H1 (cell line): ENCODE measurements at regions not wholly inside any gene's neighbourhood (a gene's known extent, or its start where the extent isn't known, plus 50 kb on each side); places are given as distances from the start of the nearest gene placed in this dataset.

Experiments
- CTCF ChIA-PET: fragments of 300-600 bp; sonication (Branson Sonifier 250); formaldehyde crosslinking; loops from one replicate; lab custom pipeline; 2021; ENCODE audit not compliant: partially characterized antibody; lab: Charles Lee
- POLR2A ChIA-PET: fragments of 300-600 bp; sonication (Branson Sonifier 250); formaldehyde crosslinking; loops from one replicate; lab custom pipeline; 2021; ENCODE audit warnings: inconsistent platforms; ENCODE audit not compliant: partially characterized antibody; lab: Charles Lee
- DNase-seq, 2 experiments: peaks; one replicate each; pipeline versions ENCODE4 v3.0.0 to v3.0.0-alpha.2; 2010 to 2022; ENCODE audit warnings: low spot score in 2 of 2, low read depth in 1 of 2, mixed read lengths in 1 of 2
- FAIRE-seq: peaks from 2 replicates; lab custom pipeline; 2011; peaks lifted over from hg19 to GRCh38; lab: Jason Lieb, UNC
- H2AFZ ChIP-seq: 2 replicates; pipeline ENCODE4 v1.8.1; 2012; ENCODE audit warnings: low read length, inconsistent platforms
- H2AK5ac ChIP-seq: 2 replicates; pipeline ENCODE4 v1.6.1; 2013; ENCODE audit warnings: low read depth, low read length
- H2BK120ac ChIP-seq: replicated peaks from 2 replicates; pipeline ENCODE3; 2013; ENCODE audit warnings: low read depth, low read length, inconsistent platforms
- H2BK12ac ChIP-seq: 2 replicates; pipeline ENCODE4 v1.6.1; 2013; ENCODE audit warnings: low read depth, low read length
- H2BK15ac ChIP-seq: 2 replicates; pipeline ENCODE4 v1.6.1; 2013; ENCODE audit warnings: low read length
- H2BK20ac ChIP-seq: 2 replicates; pipeline ENCODE4 v1.6.1; 2013; ENCODE audit warnings: low read length
- H2BK5ac ChIP-seq: 2 replicates; pipeline ENCODE4 v1.6.1; 2013; ENCODE audit warnings: low read depth, low read length
- H3K14ac ChIP-seq: 2 replicates; pipeline ENCODE4 v1.6.1; 2013; ENCODE audit warnings: inconsistent platforms; ENCODE audit not compliant: insufficient read length
- H3K18ac ChIP-seq: 2 replicates; pipeline ENCODE4 v1.6.1; 2013; ENCODE audit warnings: low read length; ENCODE audit errors: extremely low read depth
- H3K23ac ChIP-seq: 2 replicates; pipeline ENCODE4 v1.6.1; 2013; ENCODE audit warnings: inconsistent platforms; ENCODE audit not compliant: insufficient read length
- H3K23me2 ChIP-seq: 2 replicates; pipeline ENCODE4 v1.6.1; 2013; ENCODE audit warnings: low read depth, low read length
- H3K27ac ChIP-seq: 2 replicates; pipeline ENCODE4 v1.6.1; 2011; ENCODE audit warnings: low read depth, low read length, inconsistent platforms
- H3K27me3 ChIP-seq, 4 experiments: replicated peaks in 1 of 4; 1 replicate in 1 of 4; 2 replicates in 3 of 4; pipeline versions ENCODE4 v1.6.1 to v1.8.1; 2011 to 2013; ENCODE audit warnings: low read length in 3 of 4, mild to moderate bottlenecking in 3 of 4, inconsistent platforms in 2 of 4, mixed read lengths in 2 of 4, moderate library complexity in 1 of 4; ENCODE audit not compliant: control insufficient read depth in 3 of 4, insufficient read depth in 3 of 4; ENCODE audit errors: extremely low read depth in 1 of 4
- H3K36me3 ChIP-seq, 4 experiments: 2 replicates each; pipeline versions ENCODE4 v1.6.1 to v1.8.1; 2011 to 2013; ENCODE audit warnings: mild to moderate bottlenecking in 4 of 4, low read length in 3 of 4, moderate library complexity in 2 of 4, control low read depth in 1 of 4, inconsistent platforms in 1 of 4; ENCODE audit not compliant: insufficient read depth in 4 of 4, control insufficient read depth in 2 of 4
- H3K4ac ChIP-seq: replicated peaks from 2 replicates; pipeline ENCODE3; 2013; ENCODE audit warnings: low read length, low read depth, mixed read lengths, inconsistent platforms; ENCODE audit not compliant: insufficient read length
- H3K4me1 ChIP-seq, 4 experiments: replicated peaks in 1 of 4; 1 replicate in 1 of 4; 2 replicates in 3 of 4; pipeline versions ENCODE4 v1.6.1 to v1.8.1; 2011 to 2013; ENCODE audit warnings: low read length in 3 of 4, inconsistent platforms in 2 of 4, mixed read lengths in 1 of 4; ENCODE audit not compliant: insufficient read depth in 4 of 4, control insufficient read depth in 3 of 4
- H3K4me2 ChIP-seq, 2 experiments: 2 replicates each; pipeline versions ENCODE4 v1.6.1 to v1.8.1; 2011 to 2013; ENCODE audit warnings: low read depth in 2 of 2, low read length in 2 of 2, control low read depth in 1 of 2, inconsistent platforms in 1 of 2, mild to moderate bottlenecking in 1 of 2; ENCODE audit not compliant: insufficient read depth in 1 of 2
- H3K4me3 ChIP-seq, 4 experiments: fragments of 200-600, 300-600 bp in 1 of 4; sonication (generic), shearing (Covaris generic), sonication (Bioruptor Twin) in 1 of 4; 2 replicates each; pipeline versions ENCODE4 v1.5.1 to v1.8.1; 2011 to 2016; ENCODE audit warnings: low read length in 4 of 4, low read depth in 3 of 4, control low read depth in 2 of 4, inconsistent platforms in 2 of 4, mild to moderate bottlenecking in 2 of 4, mixed read lengths in 1 of 4, moderate library complexity in 1 of 4; ENCODE audit not compliant: insufficient read depth in 2 of 4; ENCODE audit errors: extremely low read depth in 1 of 4
- H3K56ac ChIP-seq: replicated peaks from 2 replicates; pipeline ENCODE3; 2013; ENCODE audit warnings: low read depth, mild to moderate bottlenecking, mixed read lengths, low read length, inconsistent platforms; ENCODE audit not compliant: insufficient read length
- H3K79me1 ChIP-seq: 2 replicates; pipeline ENCODE4 v1.6.1; 2013; ENCODE audit warnings: low read depth, low read length, control low read depth
- H3K79me2 ChIP-seq, 2 experiments: 2 replicates each; pipeline versions ENCODE4 v1.6.1 to v1.8.1; 2012 to 2013; ENCODE audit warnings: low read length in 2 of 2, mild to moderate bottlenecking in 2 of 2, inconsistent platforms in 1 of 2; ENCODE audit not compliant: insufficient read depth in 2 of 2, control insufficient read depth in 1 of 2
- H3K9ac ChIP-seq, 4 experiments: replicated peaks in 1 of 4; 1 replicate in 1 of 4; 2 replicates in 3 of 4; pipeline versions ENCODE4 v1.6.1 to v1.8.1; 2011 to 2013; ENCODE audit warnings: low read depth in 3 of 4, low read length in 3 of 4, control low read depth in 2 of 4, mild to moderate bottlenecking in 2 of 4, moderate library complexity in 2 of 4, inconsistent platforms in 1 of 4; ENCODE audit errors: extremely low read depth in 1 of 4
- H3K9me3 ChIP-seq, 2 experiments: 2 replicates each; pipeline versions ENCODE4 v1.6.1 to v1.8.1; 2012 to 2013; ENCODE audit warnings: mild to moderate bottlenecking in 2 of 2, moderate library complexity in 2 of 2, control low read depth in 1 of 2, inconsistent platforms in 1 of 2, low read depth in 1 of 2, low read length in 1 of 2, mixed read lengths in 1 of 2; ENCODE audit not compliant: insufficient read depth in 2 of 2
- H4K20me1 ChIP-seq, 2 experiments: replicated peaks in 1 of 2; 2 replicates each; pipeline versions ENCODE3 to v1.8.1; 2011 to 2013; ENCODE audit warnings: inconsistent platforms in 2 of 2, low read length in 2 of 2, mild to moderate bottlenecking in 1 of 2; ENCODE audit not compliant: insufficient read depth in 2 of 2, control insufficient read depth in 1 of 2
- H4K5ac ChIP-seq: 2 replicates; pipeline ENCODE4 v1.6.1; 2013; ENCODE audit warnings: low read length, low read depth, mixed read lengths, inconsistent platforms; ENCODE audit not compliant: insufficient read length
- H4K8ac ChIP-seq: 2 replicates; pipeline ENCODE4 v1.8.0; 2013; ENCODE audit warnings: mild to moderate bottlenecking, moderate library complexity, low read length, inconsistent platforms; ENCODE audit not compliant: insufficient read depth; ENCODE audit errors: extremely low read depth
- H4K91ac ChIP-seq: replicated peaks from 2 replicates; pipeline ENCODE3; 2013; ENCODE audit warnings: low read length, mixed read lengths, inconsistent platforms; ENCODE audit not compliant: insufficient read length
- CREB1 ChIP-seq: IDR thresholded peaks from 2 replicates; pipeline ENCODE4 v1.6.1; 2012; ENCODE audit warnings: inconsistent platforms
- CTBP2 ChIP-seq: IDR thresholded peaks from 2 replicates; pipeline ENCODE4 v1.7.0; 2011; ENCODE audit warnings: borderline replicate concordance, mild to moderate bottlenecking, moderate library complexity, mixed read lengths, low read length; ENCODE audit not compliant: insufficient read depth, insufficient read length
- NRF1 ChIP-seq: IDR thresholded peaks from 2 replicates; pipeline ENCODE4 v1.6.1; 2011; ENCODE audit warnings: mild to moderate bottlenecking, low read depth, low read length, improper control_type of control experiment
- WGBS, 2 experiments: shearing (Covaris generic) in 1 of 2; methylation state at CpG; one replicate each; pipeline versions ENCODE4 v1.1.6 to v1.1.7; 2013 to 2015; ENCODE audit warnings: low lambda C conversion rate in 2 of 2, mixed read lengths in 2 of 2, inconsistent platforms in 1 of 2, low coverage in 1 of 2, missing lambda C conversion rate in 1 of 2; ENCODE audit not compliant: insufficient replicate concordance in 2 of 2, insufficient coverage in 1 of 2, insufficient read length in 1 of 2; ENCODE audit errors: extremely low coverage in 1 of 2, missing lambda C conversion rate in 1 of 2; 5-methylcytosine and 5-hydroxymethylcytosine counted together

DNA sequence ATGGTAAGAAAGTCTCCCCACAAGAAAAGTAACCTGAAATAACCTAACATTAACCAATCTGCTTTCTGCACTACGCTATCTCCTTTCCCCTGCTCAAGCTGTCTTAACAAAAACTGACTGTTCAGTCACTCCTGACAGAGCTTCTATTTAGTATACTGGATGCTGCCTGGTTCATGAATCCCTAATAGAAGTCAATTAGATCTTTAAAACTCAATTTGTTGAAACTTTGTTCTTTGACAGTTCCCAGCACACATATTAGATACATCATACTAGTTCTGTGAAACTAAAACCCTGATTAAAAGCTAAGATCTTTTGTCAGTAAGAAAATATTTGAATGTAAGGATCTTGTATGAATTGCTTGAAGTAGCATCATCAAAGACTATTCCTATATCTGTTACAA is 287.4 kb downstream of the RBM43 start:
- Histone ChIP-seq H2BK12ac (no peak overlapping the region), H3K9me3 (no peaks in the 10 kb centered on the region), H4K8ac (no peak overlapping the region), H3K56ac (no peak overlapping the region), H2BK120ac (no peak overlapping the region), H3K79me2 (no peaks in the 10 kb centered on the region), H2BK5ac (no peak overlapping the region), H2AFZ (no peak overlapping the region), H2BK20ac (no peak overlapping the region), H3K18ac (no peak overlapping the region), H2BK15ac (no peak overlapping the region), H3K4me1 (no peaks in the 10 kb centered on the region; a peak in 3 of 7 replicates), H3K4me3 (no peak overlapping the region), H2AK5ac (no peak overlapping the region), H4K91ac (no peak overlapping the region), H3K23ac (no peak overlapping the region), H4K5ac (no peak overlapping the region), H3K79me1 (no peaks in the 10 kb centered on the region), H3K23me2 (no peaks in the 10 kb centered on the region), H3K27ac (no peak overlapping the region), H3K27me3 (no peaks in the 10 kb centered on the region), H3K9ac (no peak overlapping the region), H3K14ac (no peak overlapping the region), H3K4ac (no peak overlapping the region), H4K20me1 (no peaks in the 10 kb centered on the region), H3K4me2 (no peak overlapping the region), H3K36me3 (no peaks in the 10 kb centered on the region)
- DNase-seq: no peak
- WGBS, 2 experiments: 90% methylated on average over 1 of the region's 1 CpG; no CpG with 5 or more reads in 1 of the 2 experiments
- CTCF ChIA-PET: no interaction called here
- POLR2A ChIA-PET: no interaction called here
- TF ChIP-seq CTBP2 (no peak), CREB1 (no peak), NRF1 (no peak)
- FAIRE-seq: no peak
